Prostate gland (tissue), 2 donors: ENCODE measurements at regions not wholly inside any gene's neighbourhood (a gene's known extent, or its start where the extent isn't known, plus 50 kb on each side); places are given as distances from the start of the nearest gene placed in this dataset.

Experiments used
- DNase-seq: peaks from one replicate; pipeline ENCODE4 v3.0.0-alpha.2; 2019; ENCODE audit warnings: low spot score
- H3K27ac ChIP-seq, 2 donors: fragments of 200-600 bp; sonication (generic); 2 replicates each; pipeline ENCODE4 v1.5.1; 2017 to 2019
- H3K27me3 ChIP-seq: fragments of 200-600 bp; sonication (generic); replicated peaks from 2 replicates; pipeline ENCODE4 v1.5.1; 2019; ENCODE audit not compliant: insufficient read depth
- H3K36me3 ChIP-seq, 2 donors: fragments of 200-600 bp; sonication (generic); 1 replicate in 1 of 2; 2 replicates in 1 of 2; pipeline versions ENCODE4 v1.5.1 to v1.8.1; 2017 to 2019
- H3K4me1 ChIP-seq: fragments of 200-600 bp; sonication (generic); replicated peaks from 2 replicates; pipeline ENCODE4 v1.5.1; 2019
- H3K4me3 ChIP-seq, 2 donors: fragments of 200-600 bp; sonication (generic); 2 replicates each; pipeline ENCODE4 v1.5.1; 2017 to 2019
- H3K9me3 ChIP-seq: fragments of 200-600 bp; sonication (generic); 2 replicates; pipeline ENCODE4 v1.5.1; 2017
- CTCF ChIP-seq, 4 experiments: fragments of 200-600 bp in 2 of 4; fragments of 450-650 bp in 2 of 4; sonication (generic) in 2 of 4; IDR thresholded peaks; 1 replicate in 3 of 4; 2 replicates in 1 of 4; pipeline ENCODE4 v1.5.1; 2016 to 2019; ENCODE audit warnings: antibody characterized with exemption in 4 of 4, mild to moderate bottlenecking in 2 of 4, moderate library complexity in 2 of 4
- POLR2A ChIP-seq: fragments of 450-650 bp; IDR thresholded peaks from one replicate; pipeline ENCODE4 v1.6.1; 2016; ENCODE audit warnings: antibody characterized with exemption, mild to moderate bottlenecking
- POLR2AphosphoS5 ChIP-seq: sonication (generic); formaldehyde crosslinking; IDR thresholded peaks from one replicate; pipeline ENCODE4 v1.6.1; 2017; ENCODE audit warnings: antibody characterized with exemption
- WGBS: methylation state at CpG from one replicate; pipeline ENCODE4 v1.1.5; 2018; 5-methylcytosine and 5-hydroxymethylcytosine counted together
- intact Hi-C: fragments of 100-400 bp; cut with DNase I; formaldehyde crosslinking; loops from one replicate; pipeline ENCODE4 v1.14.2; 2022

DNA sequence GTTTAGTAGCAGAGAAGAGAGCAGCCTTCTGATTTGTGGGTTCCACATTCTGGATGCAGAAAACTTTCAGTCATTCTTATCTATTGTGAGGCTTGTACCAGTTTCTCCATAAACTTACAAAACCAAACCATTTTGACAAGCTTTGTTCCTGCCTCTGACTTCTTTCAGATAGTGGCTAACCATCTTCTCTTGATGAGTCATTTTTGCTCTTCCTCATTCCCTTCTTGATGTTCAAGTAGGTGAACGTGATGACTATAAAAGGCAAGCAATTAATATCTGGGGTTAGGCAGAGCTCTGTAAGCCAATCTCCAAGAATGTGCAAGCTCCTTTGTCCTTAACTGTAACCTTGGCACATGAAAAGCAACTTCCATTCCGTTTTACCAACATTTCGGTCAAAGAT, 2083.1 kb upstream of the PIK3C3 start:
- Histone ChIP-seq H3K9me3 (no peaks in the 10 kb centered on the region), H3K4me3 (no peak overlapping the region), H3K27me3 (no peaks in the 10 kb centered on the region), H3K36me3 (no peaks in the 10 kb centered on the region), H3K4me1 (no peaks in the 10 kb centered on the region), H3K27ac (no peak overlapping the region)
- no peak for DNase-seq
- WGBS, result 85% methylated on average over 3 of the region's 3 CpGs
- TF ChIP-seq POLR2A, result no peak
- TF ChIP-seq CTCF (IDR thresholded peaks at IDR 0.05), result no peak
- TF ChIP-seq POLR2AphosphoS5, result no peak
- intact Hi-C loops, result no loop called here

- 77% methylated on average over 3 of the region's 3 CpGs for WGBS
- no peaks in the 10 kb centered on the region for H3K36me3 ChIP-seq
- no peak overlapping the region for H3K4me3 ChIP-seq
- no peaks in the 10 kb centered on the region for H3K9me3 ChIP-seq
- H3K4me1 ChIP-seq, result no peaks in the 10 kb centered on the region
- TF ChIP-seq POLR2AphosphoS5, result no peak
- TF ChIP-seq CTCF (IDR thresholded peaks at IDR 0.05), result no peak
- no peak for TF ChIP-seq POLR2A
- H3K27me3 ChIP-seq, result no peaks in the 10 kb centered on the region
- no peak overlapping the region for H3K27ac ChIP-seq
- intact Hi-C loops, result no loop called here
- DNase-seq, result no peak
Measured at GRCh38 chr18:39870591-39870990, 2084.4 kb upstream of the PIK3C3 start.

DNA sequence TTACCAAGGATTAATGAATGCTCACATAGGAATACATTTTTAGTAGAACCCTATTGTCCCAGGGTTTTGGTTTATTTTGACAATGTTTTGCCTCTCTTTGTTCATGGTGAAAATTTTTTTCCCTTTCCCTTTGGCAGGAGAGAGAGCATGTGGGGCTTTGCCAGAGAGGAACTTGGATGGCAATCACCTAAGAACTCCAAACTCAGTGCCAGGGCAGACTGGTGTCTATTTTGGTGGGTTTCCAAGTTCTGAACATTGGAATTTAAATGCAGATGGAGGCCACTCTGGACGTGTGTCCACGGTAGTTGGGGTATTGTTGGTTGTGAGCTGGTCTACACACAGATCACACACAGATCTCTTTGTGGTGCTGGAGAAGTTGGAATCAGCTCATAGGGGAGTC, 2091.1 kb upstream of the PIK3C3 start:
- intact Hi-C loops, result no loop called here
- WGBS, result 14% methylated on average over 2 of the region's 2 CpGs
- no peak for TF ChIP-seq CTCF (IDR thresholded peaks at IDR 0.05)
- TF ChIP-seq POLR2AphosphoS5, result no peak
- Histone ChIP-seq H3K4me3 (no peak overlapping the region), H3K27me3 (no peaks in the 10 kb centered on the region), H3K4me1 (no peaks in the 10 kb centered on the region), H3K27ac (no peak overlapping the region), H3K9me3 (no peaks in the 10 kb centered on the region), H3K36me3 (no peaks in the 10 kb centered on the region)
- DNase-seq, result no peak

DNA sequence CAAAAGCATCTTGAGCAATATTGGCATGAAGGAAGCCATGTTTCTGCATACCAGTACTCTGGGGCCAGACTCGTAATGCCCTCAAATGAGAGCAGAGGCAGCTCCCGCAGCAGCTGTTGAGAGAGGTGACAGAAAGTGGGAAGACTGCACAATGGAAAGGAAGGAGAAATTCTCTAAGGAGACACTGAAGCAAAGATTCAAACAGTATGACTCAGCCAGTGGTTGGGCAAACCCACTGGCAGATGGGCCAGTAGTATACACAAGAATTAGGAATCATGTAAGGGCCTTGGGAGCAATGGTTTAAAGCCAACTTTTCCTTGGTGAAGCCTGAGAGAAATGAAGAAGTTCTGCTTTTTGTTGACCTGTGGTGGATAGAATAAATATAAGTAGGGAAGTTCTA, 2092.7 kb upstream of the PIK3C3 start:
- 92% methylated on average over 2 of the region's 2 CpGs for WGBS

DNA sequence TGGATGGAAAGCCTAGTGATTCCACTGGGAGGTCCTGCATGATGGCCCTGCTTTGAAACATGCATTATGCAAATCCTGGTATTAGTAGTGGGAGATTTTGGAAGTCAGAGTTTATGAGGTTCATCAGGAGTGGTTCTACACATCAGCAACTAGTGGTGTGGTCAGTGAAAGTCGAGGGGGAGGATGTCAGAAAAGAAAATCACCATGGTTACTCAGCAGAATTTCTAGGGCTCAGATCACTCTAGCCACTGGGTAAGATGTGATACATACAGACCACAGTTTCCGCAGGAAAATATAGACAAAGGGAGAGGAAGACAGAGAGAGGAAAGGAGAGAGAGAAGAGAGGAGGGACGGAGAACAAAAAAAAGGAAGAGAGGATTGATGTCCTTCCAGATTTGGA, 2100.7 kb upstream of the PIK3C3 start:
- 76% methylated on average over 3 of the region's 3 CpGs for WGBS
- no peak for TF ChIP-seq POLR2A
- TF ChIP-seq POLR2AphosphoS5, result no peak
- no peak for DNase-seq
- Histone ChIP-seq H3K4me3 (no peak overlapping the region), H3K36me3 (no peaks in the 10 kb centered on the region), H3K27me3 (no peaks in the 10 kb centered on the region), H3K9me3 (no peaks in the 10 kb centered on the region), H3K27ac (no peak overlapping the region), H3K4me1 (no peaks in the 10 kb centered on the region)
- intact Hi-C loops, result no loop called here

More for the DNA sequence above, 2092.7 kb upstream of the PIK3C3 start:
- Histone ChIP-seq H3K9me3 (no peaks in the 10 kb centered on the region), H3K36me3 (no peaks in the 10 kb centered on the region), H3K27ac (no peak overlapping the region), H3K4me3 (no peak overlapping the region), H3K4me1 (no peaks in the 10 kb centered on the region), H3K27me3 (no peaks in the 10 kb centered on the region)
- TF ChIP-seq CTCF (IDR thresholded peaks at IDR 0.05), result no peak
- TF ChIP-seq POLR2AphosphoS5, result no peak
- intact Hi-C loops, result no loop called here
- DNase-seq, result no peak
